ENCODE measurements at regions not wholly inside any gene's neighbourhood (a gene's known extent, or its start where the extent isn't known, plus 50 kb on each side); places are given as distances from the start of the nearest gene placed in this dataset.

GRCh38 chr2:228378233-228378632 is 196.7 kb upstream of the SPHKAP start:
- no peak overlapping the region for H2AFZ ChIP-seq (ENCODE audit: low read length)
- H3K4me3 ChIP-seq (replicated peaks in 1 of 4; ENCODE audit: control extremely low read depth in 1 of 4, insufficient read depth in 1 of 4, low read depth in 3 of 4, low read length in 4 of 4) = no peak overlapping the region
- H3K27ac ChIP-seq (ENCODE audit: insufficient read depth, low read length) = no peak overlapping the region
- H3K9me3 ChIP-seq (ENCODE audit: control insufficient read depth, insufficient read depth, low read depth, low read length) = no peaks in the 10 kb centered on the region
- no peak overlapping the region for H3K9ac ChIP-seq (ENCODE audit: insufficient read depth, low read length)
- H3K36me3 ChIP-seq (ENCODE audit: control insufficient read depth, insufficient read depth, low read length) = no peaks in the 10 kb centered on the region
- H3K27me3 ChIP-seq (ENCODE audit: control insufficient read depth, insufficient read depth, low read length) = no peaks in the 10 kb centered on the region
- H3K4me2 ChIP-seq (ENCODE audit: extremely low read depth, insufficient read depth, low read length) = no peak overlapping the region
- no peak for TF ChIP-seq CTCF (conservative IDR thresholded peaks at IDR 0.05 in 1 of 2, IDR thresholded peaks at IDR 0.05 in 1 of 2; ENCODE audit: low read depth in 1 of 2, low read length in 2 of 2)
- TF ChIP-seq EZH2 (IDR thresholded peaks at IDR 0.05; ENCODE audit: low read length, missing control alignments) = no peak
- no peaks in the 10 kb centered on the region for H3K79me2 ChIP-seq (ENCODE audit: control insufficient read depth, insufficient read depth, low read length)
- no peaks in the 10 kb centered on the region for H3K4me1 ChIP-seq (ENCODE audit: control insufficient read depth, extremely low read depth, insufficient read depth, low read length)
- DNase-seq (ENCODE audit: low read depth in 2 of 2) = no peak
- H4K20me1 ChIP-seq (ENCODE audit: control insufficient read depth, extremely low read depth, insufficient read depth, low read length) = no peaks in the 10 kb centered on the region

GRCh38 chr2:228377533-228377932 is 196.0 kb upstream of the SPHKAP start:
- H3K4me3 ChIP-seq (replicated peaks in 1 of 4; ENCODE audit: control extremely low read depth in 1 of 4, insufficient read depth in 1 of 4, low read depth in 3 of 4, low read length in 4 of 4) = no peak overlapping the region
- no peaks in the 10 kb centered on the region for H3K4me1 ChIP-seq (ENCODE audit: control insufficient read depth, extremely low read depth, insufficient read depth, low read length)
- DNase-seq (ENCODE audit: low read depth in 2 of 2) = no peak
- TF ChIP-seq EZH2 (IDR thresholded peaks at IDR 0.05; ENCODE audit: low read length, missing control alignments) = no peak
- no peak for TF ChIP-seq CTCF (conservative IDR thresholded peaks at IDR 0.05 in 1 of 2, IDR thresholded peaks at IDR 0.05 in 1 of 2; ENCODE audit: low read depth in 1 of 2, low read length in 2 of 2)
- H4K20me1 ChIP-seq (ENCODE audit: control insufficient read depth, extremely low read depth, insufficient read depth, low read length) = no peaks in the 10 kb centered on the region
- no peaks in the 10 kb centered on the region for H3K9me3 ChIP-seq (ENCODE audit: control insufficient read depth, insufficient read depth, low read depth, low read length)
- H3K36me3 ChIP-seq (ENCODE audit: control insufficient read depth, insufficient read depth, low read length) = no peaks in the 10 kb centered on the region
- no peak overlapping the region for H3K4me2 ChIP-seq (ENCODE audit: extremely low read depth, insufficient read depth, low read length)
- H3K27ac ChIP-seq (ENCODE audit: insufficient read depth, low read length) = no peak overlapping the region
- no peak overlapping the region for H3K9ac ChIP-seq (ENCODE audit: insufficient read depth, low read length)
- H2AFZ ChIP-seq (ENCODE audit: low read length) = no peak overlapping the region
- no peaks in the 10 kb centered on the region for H3K27me3 ChIP-seq (ENCODE audit: control insufficient read depth, insufficient read depth, low read length)
- no peaks in the 10 kb centered on the region for H3K79me2 ChIP-seq (ENCODE audit: control insufficient read depth, insufficient read depth, low read length)

DNA sequence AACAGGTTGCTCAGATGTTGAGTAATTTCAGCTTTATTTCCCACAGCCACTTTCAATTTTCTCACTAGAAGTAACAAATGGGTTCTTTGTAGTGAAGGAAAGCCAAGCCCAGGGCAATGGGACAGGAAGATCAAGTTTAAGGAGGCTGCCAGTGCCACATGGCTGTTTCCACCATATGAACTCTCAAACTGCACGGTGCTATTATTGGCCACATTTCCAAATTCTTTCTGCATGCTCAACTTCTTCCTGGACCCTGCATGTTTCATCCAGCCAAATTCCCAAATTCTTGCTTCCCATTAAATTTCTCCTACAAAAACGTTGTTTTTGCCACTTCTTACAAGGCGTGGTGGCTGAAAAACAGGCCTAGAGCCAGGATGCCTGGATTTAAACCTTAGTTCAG is 193.3 kb upstream of the SPHKAP start:
- TF ChIP-seq CTCF (conservative IDR thresholded peaks at IDR 0.05 in 1 of 2, IDR thresholded peaks at IDR 0.05 in 1 of 2; ENCODE audit: low read depth in 1 of 2, low read length in 2 of 2) (no peak), EZH2 (IDR thresholded peaks at IDR 0.05; ENCODE audit: low read length, missing control alignments) (no peak)

More for the DNA sequence above, 193.3 kb upstream of the SPHKAP start:
- Histone ChIP-seq H3K79me2 (ENCODE audit: control insufficient read depth, insufficient read depth, low read length) (no peaks in the 10 kb centered on the region), H3K27ac (ENCODE audit: insufficient read depth, low read length) (no peak overlapping the region), H2AFZ (ENCODE audit: low read length) (no peak overlapping the region), H3K9ac (ENCODE audit: insufficient read depth, low read length) (no peak overlapping the region), H3K9me3 (ENCODE audit: control insufficient read depth, insufficient read depth, low read depth, low read length) (no peaks in the 10 kb centered on the region), H3K27me3 (ENCODE audit: control insufficient read depth, insufficient read depth, low read length) (no peaks in the 10 kb centered on the region), H3K4me3 (replicated peaks in 1 of 4; ENCODE audit: control extremely low read depth in 1 of 4, insufficient read depth in 1 of 4, low read depth in 3 of 4, low read length in 4 of 4) (no peak overlapping the region), H3K4me1 (ENCODE audit: control insufficient read depth, extremely low read depth, insufficient read depth, low read length) (no peaks in the 10 kb centered on the region), H4K20me1 (ENCODE audit: control insufficient read depth, extremely low read depth, insufficient read depth, low read length) (no peaks in the 10 kb centered on the region), H3K4me2 (ENCODE audit: extremely low read depth, insufficient read depth, low read length) (no peak overlapping the region), H3K36me3 (ENCODE audit: control insufficient read depth, insufficient read depth, low read length) (no peaks in the 10 kb centered on the region)
- DNase-seq (ENCODE audit: low read depth in 2 of 2) = no peak
